K562 (cell line): ENCODE measurements at regions not wholly inside any gene's neighbourhood (a gene's known extent, or its start where the extent isn't known, plus 50 kb on each side); places are given as distances from the start of the nearest gene placed in this dataset.

Experiments
- ATAC-seq: fragments of 200-7000 bp; cut with Tn5 transposase; 3 replicates; pipeline ENCODE4 v1.9.1; 2020; ENCODE audit warnings: moderate library complexity
- BruUV-seq: library from RNA; stranded (reverse); fragments of 400-500 nt; replicated peaks from 2 replicates; lab custom pipeline; 2021; lab: Mats Ljungman, UMichigan
- CTCF ChIA-PET: fragments of 300-600 bp; formaldehyde crosslinking; extraction: SDS; loops from one replicate; lab custom pipeline; 2021; ENCODE audit warnings: low intra/inter-chr PET ratio; lab: Yijun Ruan, JAX
- POLR2A ChIA-PET: fragments of 300-600, 350-650 bp; sonication (Branson Sonifier 250); formaldehyde crosslinking; extraction: SDS; loops from one replicate; lab custom pipeline; 2021; ENCODE audit warnings: antibody characterized with exemption, inconsistent platforms; lab: Yijun Ruan, JAX
- DNase-seq, 4 experiments: peaks; one replicate each; pipeline versions ENCODE4 v3.0.0 to v3.0.0-alpha.2; 2011 to 2018; ENCODE audit warnings: low spot score in 3 of 4, mixed read lengths in 3 of 4; ENCODE audit errors: extremely low read depth in 1 of 4
- FAIRE-seq: peaks from 2 replicates; lab custom pipeline; 2011; peaks lifted over from hg19 to GRCh38; lab: Jason Lieb, UNC
- H2AFZ ChIP-seq: 2 replicates; pipeline ENCODE4 v1.6.0; 2011; ENCODE audit warnings: low read depth, low read length, control low read depth, inconsistent platforms
- H3K27ac ChIP-seq: fragments of 200-600 bp; 3 replicates; pipeline ENCODE4 v1.8.0; 2011; ENCODE audit warnings: low read depth, mild to moderate bottlenecking, control low read depth, inconsistent platforms, low read length, moderate library complexity, mixed read lengths; ENCODE audit errors: extremely low read depth
- H3K27me3 ChIP-seq, 2 experiments: fragments of 300-600 bp in 1 of 2; 2 replicates in 1 of 2; 3 replicates in 1 of 2; pipeline versions ENCODE4 v1.6.0 to v1.8.0; 2011; ENCODE audit warnings: inconsistent platforms in 2 of 2, low read length in 2 of 2, mild to moderate bottlenecking in 1 of 2, mixed read lengths in 1 of 2, moderate library complexity in 1 of 2; ENCODE audit not compliant: control insufficient read depth in 2 of 2, insufficient read depth in 2 of 2
- H3K36me3 ChIP-seq: fragments of 300-600 bp; 3 replicates; pipeline ENCODE4 v1.8.0; 2011; ENCODE audit warnings: mild to moderate bottlenecking, low read length, inconsistent platforms; ENCODE audit not compliant: control insufficient read depth, insufficient read depth
- H3K4me1 ChIP-seq, 2 experiments: fragments of 200-600 bp in 1 of 2; replicated peaks in 1 of 2; 2 replicates in 1 of 2; 3 replicates in 1 of 2; pipeline versions ENCODE4 v1.5.1 to v1.8.0; 2011; ENCODE audit warnings: inconsistent platforms in 2 of 2, low read length in 2 of 2, mild to moderate bottlenecking in 1 of 2, mixed read lengths in 1 of 2, moderate library complexity in 1 of 2; ENCODE audit not compliant: control insufficient read depth in 2 of 2, insufficient read depth in 2 of 2
- H3K4me2 ChIP-seq: 2 replicates; pipeline ENCODE4 v1.6.1; 2011; ENCODE audit warnings: low read length, control low read depth, inconsistent platforms, mixed read lengths; ENCODE audit not compliant: insufficient read depth
- H3K4me3 ChIP-seq: fragments of 200-600 bp; sonication (generic), shearing (Covaris generic); 2 replicates; pipeline ENCODE4 v1.5.1; 2016; ENCODE audit warnings: control low read depth, inconsistent platforms
- H3K79me2 ChIP-seq: fragments of 200-600 bp; 3 replicates; pipeline ENCODE4 v1.8.0; 2011; ENCODE audit warnings: low read length, inconsistent platforms; ENCODE audit not compliant: control insufficient read depth, insufficient read depth
- H3K9ac ChIP-seq, 2 experiments: 2 replicates each; pipeline versions ENCODE4 v1.6.0 to v1.6.1; 2011; ENCODE audit warnings: low read depth in 2 of 2, low read length in 2 of 2, control low read depth in 1 of 2, inconsistent platforms in 1 of 2, mild to moderate bottlenecking in 1 of 2, mixed read lengths in 1 of 2; ENCODE audit not compliant: insufficient read depth in 1 of 2
- H3K9me1 ChIP-seq: one replicate; pipeline ENCODE4 v1.6.0; 2011; ENCODE audit warnings: inconsistent platforms, mild to moderate bottlenecking, low read length, moderate library complexity; ENCODE audit not compliant: control insufficient read depth, insufficient read depth
- H3K9me3 ChIP-seq: replicated peaks from 2 replicates; pipeline ENCODE4 v1.5.1; 2011; ENCODE audit warnings: low read depth, low read length, inconsistent platforms; ENCODE audit not compliant: control insufficient read depth, insufficient read depth
- H4K20me1 ChIP-seq: replicated peaks from 2 replicates; pipeline ENCODE4 v1.6.1; 2011; ENCODE audit warnings: low read length, inconsistent platforms, mixed read lengths; ENCODE audit not compliant: control insufficient read depth, insufficient read depth
- ATF2 ChIP-seq: sonication (generic); formaldehyde crosslinking; IDR thresholded peaks from 2 replicates; pipeline ENCODE4 v1.8.1; 2022; ENCODE audit warnings: missing genetic modification reagents
- E2F1 ChIP-seq: sonication (generic); formaldehyde crosslinking; IDR thresholded peaks from 2 replicates; pipeline ENCODE4 v1.8.1; 2023; ENCODE audit warnings: mild to moderate bottlenecking, missing genetic modification reagents, moderate library complexity
- FOXM1 ChIP-seq, 2 experiments: fragments of 450-650 bp in 1 of 2; sonication (generic) in 1 of 2; formaldehyde crosslinking in 1 of 2; IDR thresholded peaks; 2 replicates each; pipeline versions ENCODE4 v1.6.1 to v1.9.0; 2017 to 2022; ENCODE audit warnings: low read depth in 2 of 2, mild to moderate bottlenecking in 2 of 2, missing genetic modification reagents in 1 of 2, moderate library complexity in 1 of 2
- HBP1 ChIP-seq: fragments of 450-650 bp; formaldehyde crosslinking; IDR thresholded peaks from 2 replicates; pipeline ENCODE4 v1.4.0; 2022; ENCODE audit warnings: missing genetic modification characterization
- HIVEP1 ChIP-seq: fragments of 250-450 bp; sonication (Bioruptor Pico); IDR thresholded peaks from 2 replicates; pipeline ENCODE4 v1.4.0; 2020; ENCODE audit warnings: mild to moderate bottlenecking
- ILF3 ChIP-seq: fragments of 450-650 bp; IDR thresholded peaks from 2 replicates; pipeline ENCODE4 v1.6.1; 2018; ENCODE audit warnings: antibody characterized with exemption, mild to moderate bottlenecking, moderate library complexity, borderline replicate concordance
- PRMT5 ChIP-seq: sonication (generic); formaldehyde crosslinking; IDR thresholded peaks from 2 replicates; pipeline ENCODE4 v1.5.0; 2020; ENCODE audit warnings: missing genetic modification reagents
- RBM25 ChIP-seq: fragments of 200-400 bp; formaldehyde crosslinking; IDR thresholded peaks from 2 replicates; pipeline ENCODE4 v1.6.1; 2018; ENCODE audit warnings: low read length, low read depth, moderate library complexity; ENCODE audit not compliant: severe bottlenecking
- RBM39 ChIP-seq: fragments of 200-400 bp; formaldehyde crosslinking; optimal IDR thresholded peaks from 2 replicates; pipeline ENCODE3; 2018; ENCODE audit warnings: low read depth, low read length
- SETDB1 ChIP-seq: IDR thresholded peaks from one replicate; pipeline ENCODE4 v1.6.1; 2012; ENCODE audit warnings: low read length, control low read depth, inconsistent platforms
- SRSF3 ChIP-seq: fragments of 200-400 bp; formaldehyde crosslinking; IDR thresholded peaks from 2 replicates; pipeline ENCODE4 v1.6.1; 2016; ENCODE audit warnings: mild to moderate bottlenecking, low read length, moderate library complexity; ENCODE audit not compliant: insufficient read depth
- TCF7L2 ChIP-seq: fragments of 150-350 bp; IDR thresholded peaks from 2 replicates; pipeline ENCODE4 v1.6.1; 2016; ENCODE audit warnings: low read depth, mild to moderate bottlenecking, low read length, moderate library complexity
- ZFP91 ChIP-seq: sonication (generic); formaldehyde crosslinking; IDR thresholded peaks from 2 replicates; pipeline ENCODE4 v1.8.0; 2022; ENCODE audit warnings: mild to moderate bottlenecking, missing genetic modification reagents
- ZNF740 ChIP-seq, 3 experiments: fragments of 200-800 bp in 1 of 3; sonication (Bioruptor generic) in 1 of 3; sonication (generic) in 1 of 3; formaldehyde crosslinking in 1 of 3; IDR thresholded peaks; 2 replicates each; pipeline versions ENCODE4 v1.6.1 to v1.8.0; 2016 to 2022; ENCODE audit warnings: mild to moderate bottlenecking in 2 of 3, missing compliant biosample characterization in 2 of 3, missing genetic modification characterization in 2 of 3, missing genetic modification reagents in 1 of 3
- WGBS: fragments of 100-300 bp; shearing (Covaris generic); methylation state at CpG from one replicate; pipeline ENCODE4 v1.1.6; 2016; ENCODE audit warnings: low coverage, mixed read lengths; ENCODE audit not compliant: insufficient coverage; ENCODE audit errors: missing lambda C conversion rate; 5-methylcytosine and 5-hydroxymethylcytosine counted together
- in situ Hi-C: fragments of 300-500 bp; cut with MboI; formaldehyde crosslinking; loops from 4 replicates; pipeline ENCODE4 v1.15.0; 2018; ENCODE audit warnings: inconsistent platforms, mixed read lengths
- intact Hi-C: fragments of 100-400 bp; cut with micrococcal nuclease; formaldehyde crosslinking; loops from 2 replicates; pipeline ENCODE4 v1.14.2; 2022

GRCh38 chr3:124478830-124479229 lies 251.4 kb upstream of the UMPS start:
- no peak overlapping the region for H3K9ac ChIP-seq
- intact Hi-C loops = no loop called here
- H3K36me3 ChIP-seq = no peaks in the 10 kb centered on the region
- no peaks in the 10 kb centered on the region for H3K79me2 ChIP-seq
- no peak overlapping the region for H3K4me2 ChIP-seq
- no peak for DNase-seq
- no peaks in the 10 kb centered on the region for H3K9me3 ChIP-seq
- H3K27me3 ChIP-seq = no peaks in the 10 kb centered on the region; a peak in 1 of 5 replicates
- no peaks in the 10 kb centered on the region for H4K20me1 ChIP-seq
- no peak overlapping the region for H3K4me3 ChIP-seq
- no peak overlapping the region for H2AFZ ChIP-seq
- FAIRE-seq = no peak
- no peak for ATAC-seq
- in situ Hi-C loops = no loop called here
- CTCF ChIA-PET = interaction anchor here (1.1 kb wide), 1 partner anchor 10 kb away, joined by 3 read pairs; no protein-coding TSS in a partner anchor
- no TSS peak for BruUV-seq
- no peaks in the 10 kb centered on the region for H3K4me1 ChIP-seq
- H3K9me1 ChIP-seq = no peaks in the 10 kb centered on the region
- POLR2A ChIA-PET = no interaction called here
- H3K27ac ChIP-seq = no peak overlapping the region
- WGBS = 0% methylated on average over 2 of the region's 2 CpGs
- TF ChIP-seq HIVEP1 (CRISPR knock-in tag) = no peak
- no peak for TF ChIP-seq RBM25
- no peak for TF ChIP-seq PRMT5 (CRISPR knock-in tag)
- no peak for TF ChIP-seq ZNF740 (CRISPR knock-in tag; IDR thresholded peaks at IDR 0.05)
- no peak for TF ChIP-seq ZNF740 (tag; IDR thresholded peaks at IDR 0.05)
- no peak for TF ChIP-seq SRSF3
- no peak for TF ChIP-seq RBM39
- TF ChIP-seq ZFP91 (CRISPR knock-in tag) = no peak
- no peak for TF ChIP-seq ATF2
- no peak for TF ChIP-seq TCF7L2
- no peak for TF ChIP-seq E2F1 (CRISPR knock-in tag)
- no peak for TF ChIP-seq SETDB1
- TF ChIP-seq FOXM1 (IDR thresholded peaks at IDR 0.05; ENCODE audit: low read depth) = no peak
- TF ChIP-seq FOXM1 (CRISPR knock-in tag; IDR thresholded peaks at IDR 0.05; ENCODE audit: low read depth) = no peak
- no peak for TF ChIP-seq HBP1 (CRISPR knock-in tag)
- no peak for TF ChIP-seq ILF3
